ENCODE measurements at regions not wholly inside any gene's neighbourhood (a gene's known extent, or its start where the extent isn't known, plus 50 kb on each side); places are given as distances from the start of the nearest gene placed in this dataset.

DNA sequence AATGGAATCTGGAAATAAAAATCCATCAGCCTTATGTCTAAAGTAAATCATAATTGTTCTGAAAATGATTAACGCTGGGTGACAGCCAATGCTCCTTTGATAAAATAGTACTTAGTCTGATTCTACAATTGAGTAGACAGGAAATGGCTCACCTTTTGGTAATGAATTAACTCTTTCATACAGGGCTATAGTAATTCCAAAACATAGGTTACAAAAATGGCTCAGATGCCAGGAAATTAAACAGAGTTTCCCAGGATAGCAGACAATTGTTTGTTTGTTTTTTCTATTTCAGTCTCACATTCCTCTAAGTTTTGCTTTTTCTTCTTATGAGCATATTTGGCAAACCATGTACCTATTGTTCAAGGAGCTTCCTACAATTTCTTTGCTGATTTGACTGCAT is 257.2 kb upstream of the EPHA7 start:
- TF ChIP-seq PPARA (CRISPR knock-in tag; IDR thresholded peaks at IDR 0.05; ENCODE audit: borderline replicate concordance) (no peak), BACH2 (CRISPR knock-in tag; IDR thresholded peaks at IDR 0.05; ENCODE audit: borderline replicate concordance) (no peak), TOX (CRISPR knock-in tag; IDR thresholded peaks at IDR 0.05; ENCODE audit: borderline replicate concordance) (no peak), ARNTL (CRISPR knock-in tag; IDR thresholded peaks at IDR 0.05; ENCODE audit: borderline replicate concordance, low read depth) (no peak), ZFP3 (CRISPR knock-in tag; IDR thresholded peaks at IDR 0.05) (no peak), ISL1 (CRISPR knock-in tag; IDR thresholded peaks at IDR 0.05) (no peak), SNAI2 (CRISPR knock-in tag; IDR thresholded peaks at IDR 0.05) (no peak), ZNF8 (CRISPR knock-in tag; IDR thresholded peaks at IDR 0.05) (no peak), CSDC2 (CRISPR knock-in tag; IDR thresholded peaks at IDR 0.05) (no peak)
- TF ChIP-seq, protein P1, sequence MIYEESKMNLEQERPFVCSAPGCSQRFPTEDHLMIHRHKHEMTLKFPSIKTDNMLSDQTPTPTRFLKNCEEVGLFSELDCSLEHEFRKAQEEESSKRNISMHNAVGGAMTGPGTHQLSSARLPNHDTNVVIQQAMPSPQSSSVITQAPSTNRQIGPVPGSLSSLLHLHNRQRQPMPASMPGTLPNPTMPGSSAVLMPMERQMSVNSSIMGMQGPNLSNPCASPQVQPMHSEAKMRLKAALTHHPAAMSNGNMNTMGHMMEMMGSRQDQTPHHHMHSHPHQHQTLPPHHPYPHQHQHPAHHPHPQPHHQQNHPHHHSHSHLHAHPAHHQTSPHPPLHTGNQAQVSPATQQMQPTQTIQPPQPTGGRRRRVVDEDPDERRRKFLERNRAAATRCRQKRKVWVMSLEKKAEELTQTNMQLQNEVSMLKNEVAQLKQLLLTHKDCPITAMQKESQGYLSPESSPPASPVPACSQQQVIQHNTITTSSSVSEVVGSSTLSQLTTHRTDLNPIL (CRISPR knock-in tag; IDR thresholded peaks at IDR 0.05; ENCODE audit: low read depth): no peak
- TF ChIP-seq, protein P2, sequence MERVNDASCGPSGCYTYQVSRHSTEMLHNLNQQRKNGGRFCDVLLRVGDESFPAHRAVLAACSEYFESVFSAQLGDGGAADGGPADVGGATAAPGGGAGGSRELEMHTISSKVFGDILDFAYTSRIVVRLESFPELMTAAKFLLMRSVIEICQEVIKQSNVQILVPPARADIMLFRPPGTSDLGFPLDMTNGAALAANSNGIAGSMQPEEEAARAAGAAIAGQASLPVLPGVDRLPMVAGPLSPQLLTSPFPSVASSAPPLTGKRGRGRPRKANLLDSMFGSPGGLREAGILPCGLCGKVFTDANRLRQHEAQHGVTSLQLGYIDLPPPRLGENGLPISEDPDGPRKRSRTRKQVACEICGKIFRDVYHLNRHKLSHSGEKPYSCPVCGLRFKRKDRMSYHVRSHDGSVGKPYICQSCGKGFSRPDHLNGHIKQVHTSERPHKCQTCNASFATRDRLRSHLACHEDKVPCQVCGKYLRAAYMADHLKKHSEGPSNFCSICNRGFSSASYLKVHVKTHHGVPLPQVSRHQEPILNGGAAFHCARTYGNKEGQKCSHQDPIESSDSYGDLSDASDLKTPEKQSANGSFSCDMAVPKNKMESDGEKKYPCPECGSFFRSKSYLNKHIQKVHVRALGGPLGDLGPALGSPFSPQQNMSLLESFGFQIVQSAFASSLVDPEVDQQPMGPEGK (CRISPR knock-in tag; IDR thresholded peaks at IDR 0.05; ENCODE audit: borderline replicate concordance): no peak

Measured in SK-N-SH treated with all-trans-retinoic acid at 6 μM for 48 hours (cell line).